GM18870 (cell line): ENCODE measurements at regions not wholly inside any gene's neighbourhood (a gene's known extent, or its start where the extent isn't known, plus 50 kb on each side); places are given as distances from the start of the nearest gene placed in this dataset.

ENCODE experiments used
- ATAC-seq: cut with Tn5 transposase; IDR thresholded peaks from one replicate; pipeline ENCODE4 v1.9.1; 2021; ENCODE audit warnings: moderate library complexity; ENCODE audit not compliant: unreplicated experiment

GRCh38 chr6:9540534-9541126 lies 874.2 kb downstream of the TFAP2A start:
- ATAC-seq: peak; percentile 60

GRCh38 chr6:9540126-9540525 lies 874.7 kb downstream of the TFAP2A start:
- no peak for ATAC-seq

DNA sequence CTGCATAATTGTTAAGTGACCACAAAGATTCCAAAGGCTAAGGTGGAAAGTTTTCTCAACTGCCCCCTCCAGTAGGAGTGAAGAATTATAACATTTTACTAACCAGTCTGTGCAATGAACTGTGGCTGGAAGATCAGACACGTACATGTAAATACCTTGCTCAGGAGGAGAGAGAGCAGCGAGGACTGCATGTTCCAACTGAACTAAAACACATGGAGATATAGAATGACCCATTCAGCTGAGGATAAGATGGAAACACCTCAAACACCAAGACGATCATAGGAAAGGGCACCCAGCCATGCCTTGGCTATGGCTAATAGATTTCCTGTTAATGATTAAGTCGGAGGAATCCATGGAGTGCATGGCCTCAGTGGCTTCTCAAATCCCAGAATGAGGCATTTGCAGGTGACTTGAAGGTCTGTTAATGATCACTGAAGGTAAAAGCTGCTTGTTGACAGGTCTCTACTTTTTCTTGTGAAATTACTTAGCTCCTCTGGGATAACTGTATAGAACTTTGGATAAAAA lies 875.6 kb downstream of the TFAP2A start:
- ATAC-seq: no peak

DNA sequence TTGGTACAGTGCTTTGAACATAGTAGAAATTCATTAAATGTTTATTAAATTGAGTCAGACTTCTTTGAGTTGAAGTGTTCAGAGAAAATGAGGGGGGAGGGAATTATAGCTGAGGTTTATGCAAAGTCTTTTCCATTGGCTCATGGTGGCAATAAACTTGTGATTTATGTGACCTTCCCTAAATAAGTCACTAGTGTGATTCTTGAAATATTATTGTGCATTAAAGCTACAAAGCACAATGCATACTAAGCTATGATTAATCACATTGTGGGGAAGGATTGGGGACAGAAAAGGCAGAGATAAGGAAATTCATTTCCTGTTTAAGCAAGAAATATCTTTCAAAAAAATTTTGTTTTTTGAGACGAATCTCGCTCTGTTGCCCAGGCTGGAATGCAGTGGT lies 877.5 kb downstream of the TFAP2A start:
- no peak for ATAC-seq

- ATAC-seq: no peak
These were observed 879.8 kb downstream of the TFAP2A start for GRCh38 chr6:9535106-9535505.

GRCh38 chr6:9532621-9533557 lies 882.0 kb downstream of the TFAP2A start:
- no peak for ATAC-seq

GRCh38 chr6:9527679-9528286 lies 887.1 kb downstream of the TFAP2A start:
- ATAC-seq: no peak

- ATAC-seq: no peak
These were observed 891.4 kb downstream of the TFAP2A start for GRCh38 chr6:9523462-9523861.

- ATAC-seq: no peak
These were observed 892.8 kb downstream of the TFAP2A start for GRCh38 chr6:9522101-9522500.

GRCh38 chr6:9521152-9521530 lies 893.7 kb downstream of the TFAP2A start:
- peak; percentile 52 for ATAC-seq

GRCh38 chr6:9520417-9521151 lies 894.3 kb downstream of the TFAP2A start:
- ATAC-seq: peak; percentile 43

DNA sequence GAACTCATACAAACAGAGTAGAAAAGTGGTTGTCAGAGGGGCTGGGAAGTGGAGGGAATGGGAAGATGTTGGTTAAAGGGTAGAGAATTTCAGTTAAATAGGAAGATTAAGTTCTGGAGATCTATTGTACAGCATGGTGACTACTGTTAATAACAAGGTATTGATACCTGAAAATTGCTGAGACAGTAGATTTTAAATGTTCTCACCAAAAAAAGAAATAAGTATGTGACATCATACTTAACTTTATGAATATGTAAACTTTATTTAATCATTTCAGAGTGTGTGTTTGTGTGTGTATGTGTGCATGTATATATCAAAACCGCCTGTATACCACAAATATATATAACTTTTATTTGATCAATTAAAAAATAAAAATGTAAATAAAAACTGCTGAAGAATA lies 896.4 kb downstream of the TFAP2A start:
- no peak for ATAC-seq

GRCh38 chr6:9517806-9518205 lies 897.1 kb downstream of the TFAP2A start:
- ATAC-seq: no peak

DNA sequence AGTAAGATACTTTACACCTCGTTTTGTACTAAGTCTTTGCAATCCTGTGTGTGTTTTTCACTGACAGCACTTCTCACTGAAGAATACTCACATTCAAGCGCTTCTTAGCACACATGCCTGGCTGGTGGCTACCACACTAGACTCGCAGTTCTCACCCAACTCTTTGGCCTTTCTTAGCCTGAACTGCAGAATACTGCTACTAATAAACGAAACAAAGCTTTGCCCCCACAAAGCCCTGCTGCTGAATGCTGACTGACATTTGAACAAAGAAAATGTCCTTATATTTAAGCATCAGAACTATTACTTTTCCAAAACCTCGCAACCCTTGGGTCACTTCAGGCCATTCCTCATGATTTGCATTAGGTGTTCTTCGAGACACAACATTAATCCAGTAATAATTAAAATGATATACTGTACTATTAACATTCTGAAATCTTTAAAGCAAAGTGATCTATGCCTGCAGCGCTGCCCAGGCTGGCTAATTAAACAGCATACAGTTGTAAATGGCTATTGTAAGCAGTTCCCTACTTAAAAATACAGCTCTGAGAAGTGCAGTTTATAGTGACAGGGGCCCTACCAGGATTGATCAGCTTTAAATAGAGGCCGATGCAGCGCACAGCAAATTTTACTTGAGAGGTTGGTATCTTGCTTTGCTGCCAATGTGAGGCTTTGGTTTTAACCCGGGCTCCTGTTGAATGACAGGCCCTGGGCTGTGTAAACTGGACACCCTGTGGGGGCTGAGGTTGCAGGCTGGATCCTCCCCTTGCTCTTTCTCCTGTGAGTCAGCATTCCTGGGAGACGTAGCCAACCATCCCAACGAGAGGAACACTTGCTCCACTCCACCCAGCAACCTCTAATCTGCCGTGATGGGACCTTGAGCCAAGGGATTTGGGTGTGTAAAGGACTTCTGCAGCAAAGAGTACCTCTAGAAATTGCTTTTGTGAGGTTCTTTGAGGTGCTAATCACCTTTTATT lies 899.0 kb downstream of the TFAP2A start:
- no peak for ATAC-seq

GRCh38 chr6:9514146-9514545 lies 900.7 kb downstream of the TFAP2A start:
- no peak for ATAC-seq

DNA sequence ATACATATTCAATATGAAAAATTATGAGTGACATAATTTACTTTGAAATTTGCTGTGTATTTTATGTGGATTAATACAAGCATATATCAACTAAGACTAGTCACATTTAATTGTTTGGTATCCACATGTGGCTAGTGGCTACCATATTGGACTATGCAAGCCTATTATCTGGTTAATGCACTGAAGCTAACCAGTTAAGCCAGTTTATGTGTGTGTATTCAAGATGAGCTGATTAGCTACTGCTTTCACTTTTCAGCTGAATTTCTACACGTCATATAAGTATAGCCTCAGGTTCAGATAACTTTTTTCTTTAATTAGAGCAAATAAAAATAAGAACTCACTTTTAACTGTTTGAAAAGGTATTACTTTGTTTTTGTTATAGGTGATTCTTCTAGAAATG lies 903.7 kb downstream of the TFAP2A start:
- no peak for ATAC-seq

DNA sequence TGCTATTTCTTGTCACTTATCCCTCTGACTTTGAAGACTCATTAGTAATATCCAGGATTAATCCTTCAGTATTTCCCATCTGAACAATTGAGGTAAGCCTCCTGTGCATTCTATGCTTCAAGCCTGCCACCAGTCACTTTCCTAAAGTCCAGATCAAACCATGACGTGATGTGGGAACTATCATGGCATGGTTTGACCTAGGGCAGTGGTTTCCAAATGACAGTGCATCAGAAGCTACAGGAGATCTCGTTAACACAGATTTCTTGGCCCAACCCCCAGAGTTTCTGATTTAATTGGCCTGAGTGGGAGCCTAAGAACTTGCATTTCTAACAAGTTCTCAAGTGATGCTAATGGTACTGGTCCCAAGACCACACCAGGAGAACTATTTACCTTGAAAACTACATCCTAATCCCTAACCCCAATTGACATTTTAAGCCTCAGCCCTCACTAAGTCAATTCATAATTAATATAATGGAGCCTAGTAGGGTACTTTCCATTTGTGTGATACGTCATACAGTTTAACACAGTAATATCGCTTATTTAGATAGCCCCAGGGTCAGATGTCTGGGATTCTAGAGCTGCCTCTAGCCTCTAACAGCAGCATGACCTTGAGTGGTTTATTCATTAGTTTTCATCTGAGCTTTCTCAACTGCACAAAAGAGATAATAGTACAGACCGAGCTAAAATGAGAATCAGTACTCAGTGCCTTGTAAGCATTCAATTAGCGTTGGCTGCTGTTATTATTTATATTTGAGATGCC lies 907.6 kb downstream of the TFAP2A start:
- no peak for ATAC-seq

- ATAC-seq: no peak
These were observed 910.7 kb downstream of the TFAP2A start for GRCh38 chr6:9504191-9504590.

DNA sequence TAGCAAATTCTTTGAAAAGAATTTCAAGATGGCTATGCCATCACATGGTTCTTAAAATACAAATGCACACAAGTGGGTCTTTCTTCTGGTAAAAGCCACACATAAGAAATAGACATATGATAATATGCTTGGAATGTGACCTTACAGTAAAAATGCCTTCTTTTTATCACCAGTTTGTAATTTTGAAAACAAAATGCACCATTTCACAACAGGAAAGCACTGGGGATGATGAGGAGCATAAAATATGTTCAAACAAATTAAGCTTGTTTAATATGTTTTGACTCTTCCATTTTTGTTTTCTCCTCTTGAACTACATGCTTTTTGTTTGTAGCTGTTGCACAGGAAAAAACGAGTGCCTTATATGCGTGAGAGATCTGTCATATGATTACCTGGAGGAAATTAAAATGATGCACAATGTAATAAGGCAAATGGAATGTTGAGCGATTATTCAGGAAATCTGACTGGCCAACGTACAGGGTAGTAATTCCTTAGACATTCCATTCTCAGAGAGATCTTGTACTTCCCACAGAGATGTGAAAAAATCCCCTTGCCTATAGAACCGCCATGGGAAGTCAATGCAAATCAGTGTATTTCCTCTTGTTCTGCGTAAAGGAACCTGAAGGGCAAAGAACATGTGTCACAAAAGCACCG lies 911.6 kb downstream of the TFAP2A start:
- ATAC-seq: no peak
